GM19043 (cell line): ENCODE measurements at regions not wholly inside any gene's neighbourhood (a gene's known extent, or its start where the extent isn't known, plus 50 kb on each side); places are given as distances from the start of the nearest gene placed in this dataset.
"Not testable (repeated sequence)": the region's sequence is repeated elsewhere in the genome, so short reads cannot be mapped to it uniquely, and the experiment has no call there.

Experiments
- ATAC-seq: cut with Tn5 transposase; IDR thresholded peaks from one replicate; pipeline ENCODE4 v1.9.1; 2021; ENCODE audit warnings: low read depth; ENCODE audit not compliant: unreplicated experiment

DNA sequence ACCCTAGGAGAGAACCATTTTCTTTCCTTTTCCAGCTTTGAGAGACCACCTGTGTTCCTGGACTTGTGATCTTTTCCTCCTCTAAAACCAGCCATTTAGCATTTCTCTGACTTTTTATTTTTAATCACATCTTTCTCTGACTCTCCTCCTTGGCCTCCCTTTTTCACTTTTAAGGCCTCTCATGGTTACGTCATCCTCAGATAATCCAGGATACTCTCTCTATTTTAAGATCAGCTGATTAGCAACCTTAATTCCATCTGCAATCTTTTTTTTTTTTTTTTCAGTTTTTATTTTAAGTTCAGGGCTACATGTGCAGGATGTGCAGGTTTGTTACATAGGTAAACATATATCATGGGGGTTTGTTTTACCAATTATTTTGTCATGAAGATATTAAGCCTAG, 54.0 kb downstream of the RFPL4B start:
- no peak for ATAC-seq

GRCh38 chr6:112407101-112407590, 60.0 kb downstream of the RFPL4B start:
- no peak for ATAC-seq

- no peak for ATAC-seq
Measured at GRCh38 chr6:112408522-112408921, 61.4 kb downstream of the RFPL4B start.

DNA sequence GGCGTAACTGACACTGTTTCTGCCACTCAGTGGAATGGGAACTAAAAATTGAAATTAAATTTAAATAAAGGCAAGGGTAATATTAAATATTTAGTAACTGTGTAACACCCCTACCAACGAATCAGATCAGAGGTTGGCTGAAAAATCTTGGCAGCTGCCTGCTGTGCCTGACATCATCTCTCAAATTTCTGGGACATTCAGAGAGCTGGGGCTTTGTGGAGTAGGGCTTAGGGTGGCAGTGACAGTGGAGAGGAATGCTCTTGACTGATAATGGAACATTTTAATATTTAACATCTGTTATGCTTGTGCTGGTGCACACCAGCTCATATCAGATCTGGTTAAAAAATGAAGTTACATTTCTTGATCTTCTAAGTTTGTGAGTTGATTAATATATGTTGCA, 62.2 kb downstream of the RFPL4B start:
- no peak for ATAC-seq

DNA sequence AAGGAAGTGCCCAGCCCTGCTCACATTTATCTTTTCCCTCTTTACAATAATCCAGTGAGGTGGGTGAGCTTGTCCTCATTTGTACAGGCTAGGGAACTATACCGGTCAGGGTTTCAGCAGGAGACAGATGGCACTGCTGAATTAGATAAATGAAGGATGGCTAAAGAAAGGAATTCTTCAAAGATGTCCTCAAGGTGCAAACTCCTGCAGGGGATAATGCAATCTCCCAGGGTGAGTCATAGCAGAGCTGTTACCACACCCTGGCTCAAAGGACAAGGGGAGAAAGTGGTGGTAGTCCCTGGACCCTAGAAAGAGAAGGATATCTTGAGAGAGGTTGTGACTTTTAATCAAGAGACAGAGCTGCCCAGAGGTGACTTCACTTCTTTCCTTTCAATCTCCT, 66.7 kb downstream of the RFPL4B start:
- no peak for ATAC-seq

DNA sequence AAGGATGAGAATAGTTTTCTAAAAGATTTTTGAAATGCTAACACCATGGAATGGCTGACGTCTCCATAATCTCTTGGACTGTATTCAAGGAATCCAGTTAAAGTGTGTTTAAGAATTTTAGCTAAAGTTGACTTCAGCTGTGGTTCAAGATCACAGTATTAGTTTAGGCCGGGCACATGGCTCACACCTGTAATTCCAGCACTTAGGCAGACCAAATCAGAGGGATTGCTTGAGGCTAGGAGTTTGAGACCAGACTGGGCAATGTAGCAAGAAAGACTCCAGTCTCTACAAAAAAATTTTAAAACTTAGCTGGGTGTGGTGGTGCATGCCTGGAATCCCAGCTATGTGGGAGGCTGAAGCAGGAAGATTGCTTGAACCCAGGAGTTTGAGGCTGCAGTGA, 68.2 kb downstream of the RFPL4B start:
- no peak for ATAC-seq

GRCh38 chr6:112416866-112417265, 69.7 kb downstream of the RFPL4B start:
- ATAC-seq, result no peak

- not testable (repeated sequence) for ATAC-seq
Measured at GRCh38 chr6:112427011-112427410, 79.9 kb downstream of the RFPL4B start.

DNA sequence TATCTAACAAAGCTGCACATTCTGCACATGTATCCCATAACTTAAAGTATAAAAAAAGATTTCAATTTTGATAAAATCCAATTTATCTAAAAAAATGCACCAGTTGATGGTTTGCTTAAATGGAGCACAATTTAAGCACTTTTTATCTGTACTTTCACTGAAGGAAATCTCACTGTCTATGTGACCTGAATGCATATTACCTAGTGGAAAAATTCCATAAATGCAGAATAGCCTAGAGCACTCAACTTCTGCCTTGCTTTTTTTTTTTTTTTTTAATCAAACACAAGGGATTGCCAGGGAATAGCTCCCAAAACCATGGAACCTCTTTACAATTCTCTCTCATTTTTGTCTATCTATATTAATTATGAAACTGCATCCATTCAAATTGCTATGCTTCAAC, 80.4 kb downstream of the RFPL4B start:
- ATAC-seq, result no peak

- ATAC-seq, result no peak
Measured at GRCh38 chr6:112428477-112428876, 81.3 kb downstream of the RFPL4B start.

GRCh38 chr6:112429226-112429625, 82.1 kb downstream of the RFPL4B start:
- no peak for ATAC-seq

GRCh38 chr6:112431803-112432202, 84.7 kb downstream of the RFPL4B start:
- no peak for ATAC-seq

DNA sequence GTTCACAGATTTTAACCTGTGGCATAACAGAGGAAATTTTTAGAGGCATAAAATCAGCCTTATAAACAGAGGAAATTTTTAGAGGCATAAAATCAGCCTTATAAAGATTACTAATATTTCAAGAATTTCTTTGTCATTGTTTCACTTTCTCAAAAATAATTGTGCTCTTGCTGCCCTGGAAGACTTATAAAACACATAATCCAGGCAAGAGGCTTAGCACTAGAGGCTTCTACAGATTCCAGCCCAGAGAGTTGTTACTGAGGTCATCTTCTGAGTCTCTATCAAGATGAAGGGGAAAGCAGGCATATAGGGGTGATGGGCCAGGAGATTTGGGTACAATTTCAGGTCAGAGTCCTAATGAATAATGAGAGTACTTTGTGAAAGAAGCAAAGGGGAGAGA, 85.7 kb downstream of the RFPL4B start:
- no peak for ATAC-seq

- ATAC-seq, result no peak
Measured at GRCh38 chr6:112433457-112433856, 86.3 kb downstream of the RFPL4B start.

- no peak for ATAC-seq
Measured at GRCh38 chr6:112434896-112435435, 87.8 kb downstream of the RFPL4B start.

- no peak for ATAC-seq
Measured at GRCh38 chr6:112437058-112437457, 89.9 kb downstream of the RFPL4B start.

DNA sequence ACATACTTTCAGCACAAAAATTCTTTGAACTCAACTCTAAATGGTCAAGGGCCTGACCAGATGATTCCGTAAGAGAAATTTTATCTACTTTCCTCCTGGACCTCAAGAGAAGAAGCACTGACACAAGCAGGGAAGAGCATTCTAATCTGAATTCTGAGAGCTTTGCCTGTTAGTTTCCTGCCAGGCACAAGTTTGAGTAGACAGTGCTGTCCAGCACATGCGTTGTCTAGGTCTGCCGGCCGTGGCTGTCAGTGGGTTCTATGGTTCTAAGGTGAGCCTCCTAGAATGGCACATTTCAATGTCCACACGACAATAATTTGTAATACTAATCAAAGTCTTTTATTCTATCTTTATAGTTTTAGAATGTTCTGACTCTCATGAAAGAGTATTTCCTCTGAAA, 91.9 kb downstream of the RFPL4B start:
- ATAC-seq, result no peak

GRCh38 chr6:112439432-112439831, 92.3 kb downstream of the RFPL4B start:
- ATAC-seq, result no peak

DNA sequence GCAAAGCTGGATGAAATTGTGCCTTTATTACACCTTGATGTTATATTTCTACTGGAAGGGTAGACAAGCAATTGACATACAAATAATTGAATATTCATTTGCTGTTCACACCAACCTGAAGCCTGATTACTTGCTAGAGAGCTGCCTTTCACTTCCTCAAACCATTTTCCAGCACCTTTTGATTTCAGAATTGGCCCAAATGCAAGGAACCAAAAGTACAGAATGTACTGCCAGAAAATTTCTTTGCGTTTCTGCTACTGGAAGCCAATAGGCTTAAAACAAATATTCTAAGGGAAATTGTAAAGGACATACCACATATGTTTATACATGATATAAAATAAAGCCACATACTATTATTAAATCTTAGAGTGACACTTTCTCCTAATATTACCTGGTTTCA, 94.5 kb downstream of the RFPL4B start:
- no peak for ATAC-seq

GRCh38 chr6:112443179-112444065, 96.3 kb downstream of the RFPL4B start:
- no peak for ATAC-seq

GRCh38 chr6:112448786-112449185, 101.7 kb downstream of the RFPL4B start:
- ATAC-seq, result not testable (repeated sequence)

DNA sequence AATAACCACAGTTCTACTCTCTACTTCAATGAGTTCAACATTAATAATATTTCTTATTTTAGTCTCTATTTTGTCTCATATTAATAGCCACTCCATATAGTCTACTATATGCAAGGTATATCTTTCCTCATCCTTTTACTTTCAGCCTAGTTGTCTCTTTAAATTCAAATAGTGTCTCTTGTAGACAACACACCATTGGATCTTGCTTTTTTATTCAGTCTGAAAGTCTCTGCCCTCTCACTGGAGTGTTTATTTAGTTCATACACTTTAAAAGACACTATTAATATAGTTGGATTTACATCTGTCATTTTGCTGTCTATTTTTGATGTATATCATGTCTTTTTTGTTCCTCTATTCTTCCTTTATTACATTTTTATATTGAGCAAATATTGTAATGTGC, 103.5 kb downstream of the RFPL4B start:
- ATAC-seq, result no peak
